NCI-H82 (cell line): ENCODE measurements at regions not wholly inside any gene's neighbourhood (a gene's known extent, or its start where the extent isn't known, plus 50 kb on each side); places are given as distances from the start of the nearest gene placed in this dataset.
"Not testable (repeated sequence)": the region's sequence is repeated elsewhere in the genome, so short reads cannot be mapped to it uniquely, and the experiment has no call there.

ENCODE experiments used
- DNase-seq: peaks from one replicate; lab custom pipeline; 2025; lab: John Stamatoyannopoulos, UW

GRCh38 chr4:187666697-187667494 lies 328.7 kb upstream of the ZFP42 start:
- no peak for DNase-seq

GRCh38 chr4:187668526-187669082 lies 327.0 kb upstream of the ZFP42 start:
- no peak for DNase-seq

GRCh38 chr4:187671521-187671920 lies 324.1 kb upstream of the ZFP42 start:
- DNase-seq: not testable (repeated sequence)

GRCh38 chr4:187671958-187672357 lies 323.6 kb upstream of the ZFP42 start:
- DNase-seq: not testable (repeated sequence)

- DNase-seq: not testable (repeated sequence)
Measured at GRCh38 chr4:187672526-187672925, 323.0 kb upstream of the ZFP42 start.

GRCh38 chr4:187679450-187679849 lies 316.1 kb upstream of the ZFP42 start:
- DNase-seq: no peak

GRCh38 chr4:187685247-187685646 lies 310.3 kb upstream of the ZFP42 start:
- no peak for DNase-seq

GRCh38 chr4:187687697-187688096 lies 307.9 kb upstream of the ZFP42 start:
- no peak for DNase-seq

- no peak for DNase-seq
Measured at GRCh38 chr4:187692626-187693025, 302.9 kb upstream of the ZFP42 start.

- not testable (repeated sequence) for DNase-seq
Measured at GRCh38 chr4:187695531-187695930, 300.0 kb upstream of the ZFP42 start.

GRCh38 chr4:187711586-187711985 lies 284.0 kb upstream of the ZFP42 start:
- no peak for DNase-seq

GRCh38 chr4:187714957-187715356 lies 280.6 kb upstream of the ZFP42 start:
- no peak for DNase-seq

- no peak for DNase-seq
Measured at GRCh38 chr4:187715466-187715865, 280.1 kb upstream of the ZFP42 start.

- no peak for DNase-seq
Measured at GRCh38 chr4:187724456-187724855, 271.1 kb upstream of the ZFP42 start.

- DNase-seq: no peak
Measured at GRCh38 chr4:187726485-187726884, 269.1 kb upstream of the ZFP42 start.

- no peak for DNase-seq
Measured at GRCh38 chr4:187732524-187732923, 263.0 kb upstream of the ZFP42 start.

- DNase-seq: no peak
Measured at GRCh38 chr4:187739771-187740170, 255.8 kb upstream of the ZFP42 start.

- no peak for DNase-seq
Measured at GRCh38 chr4:187744911-187745310, 250.7 kb upstream of the ZFP42 start.

- not testable (repeated sequence) for DNase-seq
Measured at GRCh38 chr4:187750652-187751051, 244.9 kb upstream of the ZFP42 start.

- DNase-seq: no peak
Measured at GRCh38 chr4:187767158-187767557, 228.4 kb upstream of the ZFP42 start.

GRCh38 chr4:187767687-187768086 lies 227.9 kb upstream of the ZFP42 start:
- no peak for DNase-seq

GRCh38 chr4:187770345-187770744 lies 225.2 kb upstream of the ZFP42 start:
- no peak for DNase-seq

GRCh38 chr4:187777954-187778353 lies 217.6 kb upstream of the ZFP42 start:
- no peak for DNase-seq

GRCh38 chr4:187780070-187780469 lies 215.5 kb upstream of the ZFP42 start:
- DNase-seq: no peak
